ENCODE measurements at regions not wholly inside any gene's neighbourhood (a gene's known extent, or its start where the extent isn't known, plus 50 kb on each side); places are given as distances from the start of the nearest gene placed in this dataset.

DNA sequence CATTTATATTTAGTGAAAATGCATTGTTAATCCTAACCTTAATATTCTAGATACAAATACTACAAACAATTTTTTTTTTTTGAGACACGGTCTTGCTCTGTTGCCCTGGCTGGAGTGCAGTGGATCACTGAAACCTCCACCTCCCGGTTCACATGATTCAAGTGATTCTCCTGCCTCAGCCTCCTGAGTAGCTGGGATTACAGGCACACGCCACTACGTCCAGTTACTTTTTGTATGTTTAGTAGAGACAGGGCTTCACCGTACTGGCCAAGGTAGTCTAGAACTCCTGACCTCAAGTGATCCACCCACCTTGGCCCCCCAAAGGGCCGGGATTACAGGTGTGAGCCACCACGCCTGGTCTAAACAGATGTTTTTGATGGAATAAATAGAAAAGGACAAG lies 361.5 kb upstream of the NECTIN3 start:
- TF ChIP-seq EGR1 (IDR thresholded peaks at IDR 0.05) (no peak), ZBTB7A (IDR thresholded peaks at IDR 0.05; ENCODE audit: low read depth) (no peak), EP300 (IDR thresholded peaks at IDR 0.05; ENCODE audit: borderline replicate concordance) (no peak), FOXM1 (IDR thresholded peaks at IDR 0.05; ENCODE audit: borderline replicate concordance, low read depth) (no peak), CREB1 (IDR thresholded peaks at IDR 0.05; ENCODE audit: low read depth) (no peak), YY1 (IDR thresholded peaks at IDR 0.05; ENCODE audit: low read depth) (no peak), CEBPB (IDR thresholded peaks at IDR 0.05) (no peak)
- TF ChIP-seq, protein P1, sequence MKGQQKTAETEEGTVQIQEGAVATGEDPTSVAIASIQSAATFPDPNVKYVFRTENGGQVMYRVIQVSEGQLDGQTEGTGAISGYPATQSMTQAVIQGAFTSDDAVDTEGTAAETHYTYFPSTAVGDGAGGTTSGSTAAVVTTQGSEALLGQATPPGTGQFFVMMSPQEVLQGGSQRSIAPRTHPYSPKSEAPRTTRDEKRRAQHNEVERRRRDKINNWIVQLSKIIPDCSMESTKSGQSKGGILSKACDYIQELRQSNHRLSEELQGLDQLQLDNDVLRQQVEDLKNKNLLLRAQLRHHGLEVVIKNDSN (IDR thresholded peaks at IDR 0.05) = no peak
- TF ChIP-seq, protein P2, sequence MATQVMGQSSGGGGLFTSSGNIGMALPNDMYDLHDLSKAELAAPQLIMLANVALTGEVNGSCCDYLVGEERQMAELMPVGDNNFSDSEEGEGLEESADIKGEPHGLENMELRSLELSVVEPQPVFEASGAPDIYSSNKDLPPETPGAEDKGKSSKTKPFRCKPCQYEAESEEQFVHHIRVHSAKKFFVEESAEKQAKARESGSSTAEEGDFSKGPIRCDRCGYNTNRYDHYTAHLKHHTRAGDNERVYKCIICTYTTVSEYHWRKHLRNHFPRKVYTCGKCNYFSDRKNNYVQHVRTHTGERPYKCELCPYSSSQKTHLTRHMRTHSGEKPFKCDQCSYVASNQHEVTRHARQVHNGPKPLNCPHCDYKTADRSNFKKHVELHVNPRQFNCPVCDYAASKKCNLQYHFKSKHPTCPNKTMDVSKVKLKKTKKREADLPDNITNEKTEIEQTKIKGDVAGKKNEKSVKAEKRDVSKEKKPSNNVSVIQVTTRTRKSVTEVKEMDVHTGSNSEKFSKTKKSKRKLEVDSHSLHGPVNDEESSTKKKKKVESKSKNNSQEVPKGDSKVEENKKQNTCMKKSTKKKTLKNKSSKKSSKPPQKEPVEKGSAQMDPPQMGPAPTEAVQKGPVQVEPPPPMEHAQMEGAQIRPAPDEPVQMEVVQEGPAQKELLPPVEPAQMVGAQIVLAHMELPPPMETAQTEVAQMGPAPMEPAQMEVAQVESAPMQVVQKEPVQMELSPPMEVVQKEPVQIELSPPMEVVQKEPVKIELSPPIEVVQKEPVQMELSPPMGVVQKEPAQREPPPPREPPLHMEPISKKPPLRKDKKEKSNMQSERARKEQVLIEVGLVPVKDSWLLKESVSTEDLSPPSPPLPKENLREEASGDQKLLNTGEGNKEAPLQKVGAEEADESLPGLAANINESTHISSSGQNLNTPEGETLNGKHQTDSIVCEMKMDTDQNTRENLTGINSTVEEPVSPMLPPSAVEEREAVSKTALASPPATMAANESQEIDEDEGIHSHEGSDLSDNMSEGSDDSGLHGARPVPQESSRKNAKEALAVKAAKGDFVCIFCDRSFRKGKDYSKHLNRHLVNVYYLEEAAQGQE (IDR thresholded peaks at IDR 0.05; ENCODE audit: low read depth) = no peak

DNA sequence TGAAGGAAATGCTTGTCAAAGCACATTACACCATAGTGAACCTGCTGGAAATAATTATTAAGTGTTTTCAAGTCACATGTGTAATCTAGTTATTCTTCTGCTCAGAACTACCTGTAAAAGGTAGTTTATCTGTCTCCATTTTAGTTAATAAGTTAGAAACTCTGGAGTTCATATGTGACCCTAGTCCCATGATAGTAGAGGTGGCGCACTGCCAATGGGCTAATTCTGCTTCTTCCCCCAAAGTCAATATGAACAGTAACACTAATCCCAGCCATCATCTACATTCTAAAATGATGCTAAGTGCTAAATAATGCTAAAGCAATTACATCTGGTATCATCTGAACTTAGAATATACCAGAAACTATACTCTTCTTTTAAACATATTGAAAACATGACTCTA lies 361.0 kb upstream of the NECTIN3 start:
- TF ChIP-seq EGR1 (IDR thresholded peaks at IDR 0.05) = no peak
- TF ChIP-seq CREB1 (IDR thresholded peaks at IDR 0.05; ENCODE audit: low read depth) = no peak
- TF ChIP-seq, protein P2 (IDR thresholded peaks at IDR 0.05; ENCODE audit: low read depth) = no peak
- no peak for TF ChIP-seq TAF1 (IDR thresholded peaks at IDR 0.05; ENCODE audit: low read depth)
- TF ChIP-seq YY1 (IDR thresholded peaks at IDR 0.05; ENCODE audit: low read depth) = no peak
- TF ChIP-seq, protein P1 (IDR thresholded peaks at IDR 0.05) = no peak
- TF ChIP-seq NFIC (IDR thresholded peaks at IDR 0.05) = no peak
- TF ChIP-seq TEAD4 (IDR thresholded peaks at IDR 0.05) = no peak
- TF ChIP-seq RAD21 (IDR thresholded peaks at IDR 0.05; ENCODE audit: low read depth) = no peak
- TF ChIP-seq, protein P3, sequence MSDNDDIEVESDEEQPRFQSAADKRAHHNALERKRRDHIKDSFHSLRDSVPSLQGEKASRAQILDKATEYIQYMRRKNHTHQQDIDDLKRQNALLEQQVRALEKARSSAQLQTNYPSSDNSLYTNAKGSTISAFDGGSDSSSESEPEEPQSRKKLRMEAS (IDR thresholded peaks at IDR 0.05) = no peak
- no peak for TF ChIP-seq FOXM1 (IDR thresholded peaks at IDR 0.05; ENCODE audit: borderline replicate concordance, low read depth)
- TF ChIP-seq EP300 (IDR thresholded peaks at IDR 0.05; ENCODE audit: borderline replicate concordance) = no peak
- TF ChIP-seq CEBPB (IDR thresholded peaks at IDR 0.05) = no peak

DNA sequence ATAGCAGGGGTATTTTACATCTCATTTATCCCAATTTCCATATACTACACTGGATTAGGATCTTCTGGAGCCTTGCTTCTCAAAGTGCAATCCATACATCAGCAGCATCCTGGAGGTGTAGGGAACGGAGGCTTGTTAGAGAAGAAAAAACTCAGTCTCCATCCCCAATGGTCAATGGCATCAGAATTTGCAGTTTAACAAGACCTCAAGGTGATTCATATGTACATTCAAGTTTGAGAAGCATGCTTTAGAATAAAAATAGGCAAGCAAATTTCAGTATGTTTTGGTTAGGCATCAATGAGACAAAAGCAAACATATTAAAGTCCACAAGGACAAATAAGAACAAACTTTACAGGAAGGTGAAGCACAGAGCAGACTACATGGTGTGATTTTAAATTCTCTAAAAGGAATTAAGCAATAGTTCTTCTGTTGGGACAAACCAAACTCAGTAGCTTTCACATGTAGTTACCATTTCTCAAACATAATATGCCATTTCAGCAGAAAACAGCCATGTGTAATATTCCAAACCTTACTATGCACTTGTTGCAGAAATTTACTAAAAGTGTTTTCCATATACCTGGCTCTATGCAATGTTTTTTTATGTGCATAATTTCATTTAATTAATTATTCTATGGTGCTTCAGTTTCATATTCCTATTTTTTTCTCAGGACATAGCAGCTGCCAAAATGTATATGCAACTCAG lies 360.3 kb upstream of the NECTIN3 start:
- TF ChIP-seq EP300 (IDR thresholded peaks at IDR 0.05; ENCODE audit: borderline replicate concordance) = no peak
- TF ChIP-seq, protein P3 (IDR thresholded peaks at IDR 0.05) = no peak

DNA sequence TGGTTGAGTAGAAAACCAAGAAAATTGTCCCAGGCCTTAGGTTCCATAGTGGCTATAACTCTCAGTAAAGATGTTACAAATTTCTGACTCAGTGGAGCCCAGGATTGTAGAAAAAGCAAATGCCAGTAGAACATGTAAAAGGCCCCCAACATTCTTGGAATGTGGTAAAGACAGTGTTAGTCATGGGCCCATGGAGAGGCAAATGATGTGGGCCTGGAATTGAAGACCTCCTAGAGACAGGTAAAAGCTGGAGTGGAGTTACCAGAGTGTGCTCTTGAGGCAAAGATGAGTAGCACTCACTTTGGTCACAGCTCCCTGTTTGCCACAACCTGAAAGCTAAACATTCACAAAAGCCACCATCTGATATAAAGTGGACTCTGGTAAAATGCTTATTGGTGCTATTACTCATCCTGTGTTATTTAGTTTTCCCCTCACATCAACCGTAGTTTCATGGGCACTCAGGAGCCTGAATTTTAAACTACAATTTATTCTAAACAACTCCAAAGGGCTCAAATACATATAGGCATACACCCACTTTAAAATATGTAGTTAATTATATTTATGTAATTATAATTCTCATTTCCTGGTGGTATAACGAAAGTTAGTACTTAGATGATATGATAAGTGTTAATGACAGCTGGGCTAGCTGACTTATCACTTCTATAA lies 359.6 kb upstream of the NECTIN3 start:
- TF ChIP-seq, protein P3 (IDR thresholded peaks at IDR 0.05) = no peak
- no peak for TF ChIP-seq YY1 (IDR thresholded peaks at IDR 0.05; ENCODE audit: low read depth)
- TF ChIP-seq TAF1 (IDR thresholded peaks at IDR 0.05; ENCODE audit: low read depth) = no peak
- TF ChIP-seq CREB1 (IDR thresholded peaks at IDR 0.05; ENCODE audit: low read depth) = no peak
- TF ChIP-seq ZBTB7A (IDR thresholded peaks at IDR 0.05; ENCODE audit: low read depth) = no peak
- TF ChIP-seq RAD21 (IDR thresholded peaks at IDR 0.05; ENCODE audit: low read depth) = no peak
- TF ChIP-seq CEBPB (IDR thresholded peaks at IDR 0.05) = no peak
- TF ChIP-seq NFIC (IDR thresholded peaks at IDR 0.05) = no peak
- TF ChIP-seq FOXM1 (IDR thresholded peaks at IDR 0.05; ENCODE audit: borderline replicate concordance, low read depth) = no peak
- TF ChIP-seq, protein P1 (IDR thresholded peaks at IDR 0.05) = no peak
- TF ChIP-seq EGR1 (IDR thresholded peaks at IDR 0.05) = no peak
- TF ChIP-seq, protein P2 (IDR thresholded peaks at IDR 0.05; ENCODE audit: low read depth) = no peak
- TF ChIP-seq EP300 (IDR thresholded peaks at IDR 0.05; ENCODE audit: borderline replicate concordance) = no peak
- TF ChIP-seq TEAD4 (IDR thresholded peaks at IDR 0.05) = no peak
- no peak for TF ChIP-seq TCF12 (IDR thresholded peaks at IDR 0.05; ENCODE audit: low read depth)

Measured in Ishikawa (cell line).